ENCODE measurements at regions not wholly inside any gene's neighbourhood (a gene's known extent, or its start where the extent isn't known, plus 50 kb on each side); places are given as distances from the start of the nearest gene placed in this dataset.

DNA sequence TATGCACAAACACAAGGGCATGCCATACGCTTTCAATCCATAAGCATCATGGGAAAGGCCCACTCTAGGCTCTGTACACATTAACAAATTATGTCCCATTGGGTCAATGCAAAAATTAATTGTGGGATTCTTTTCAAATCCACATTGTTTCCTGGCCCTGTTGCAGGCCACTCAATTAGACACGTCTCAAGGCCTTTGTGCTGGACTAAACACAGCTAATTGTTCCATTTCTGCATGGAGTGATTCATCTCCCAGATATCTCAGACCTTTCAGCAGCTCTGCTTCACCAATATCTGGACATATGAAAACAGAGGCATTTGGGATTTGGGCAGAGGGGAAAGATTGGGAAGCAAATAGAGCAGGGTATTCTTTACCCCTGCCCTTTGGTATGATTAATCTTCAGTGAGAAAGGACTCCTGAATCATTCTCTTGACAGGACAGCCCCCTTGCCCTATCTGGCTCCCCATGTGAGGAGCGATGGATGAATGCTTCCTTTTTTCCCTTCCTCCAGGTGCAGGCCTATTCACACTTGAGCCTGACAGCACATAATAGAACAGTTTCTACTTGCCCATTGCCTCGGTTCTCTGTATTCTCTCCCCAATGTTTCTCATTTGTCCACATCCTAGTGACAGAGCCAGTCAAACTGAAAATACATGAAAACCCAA lies 547.6 kb downstream of the HAO1 start:
- no peak overlapping the region for H2AFZ ChIP-seq (ENCODE audit: insufficient read depth, low read depth, low read length, poor library complexity, severe bottlenecking)
- ChIA-PET CTCF (interaction anchor here (0.5 kb wide), 1 partner anchor 17 kb away, joined by 4 read pairs; no protein-coding TSS in a partner anchor), POLR2A (no interaction called here)
- no peak for TF ChIP-seq EZH2 (IDR thresholded peaks at IDR 0.05; ENCODE audit: borderline replicate concordance, insufficient read depth, low read depth, low read length, poor library complexity, severe bottlenecking)
- TF ChIP-seq, protein P1, sequence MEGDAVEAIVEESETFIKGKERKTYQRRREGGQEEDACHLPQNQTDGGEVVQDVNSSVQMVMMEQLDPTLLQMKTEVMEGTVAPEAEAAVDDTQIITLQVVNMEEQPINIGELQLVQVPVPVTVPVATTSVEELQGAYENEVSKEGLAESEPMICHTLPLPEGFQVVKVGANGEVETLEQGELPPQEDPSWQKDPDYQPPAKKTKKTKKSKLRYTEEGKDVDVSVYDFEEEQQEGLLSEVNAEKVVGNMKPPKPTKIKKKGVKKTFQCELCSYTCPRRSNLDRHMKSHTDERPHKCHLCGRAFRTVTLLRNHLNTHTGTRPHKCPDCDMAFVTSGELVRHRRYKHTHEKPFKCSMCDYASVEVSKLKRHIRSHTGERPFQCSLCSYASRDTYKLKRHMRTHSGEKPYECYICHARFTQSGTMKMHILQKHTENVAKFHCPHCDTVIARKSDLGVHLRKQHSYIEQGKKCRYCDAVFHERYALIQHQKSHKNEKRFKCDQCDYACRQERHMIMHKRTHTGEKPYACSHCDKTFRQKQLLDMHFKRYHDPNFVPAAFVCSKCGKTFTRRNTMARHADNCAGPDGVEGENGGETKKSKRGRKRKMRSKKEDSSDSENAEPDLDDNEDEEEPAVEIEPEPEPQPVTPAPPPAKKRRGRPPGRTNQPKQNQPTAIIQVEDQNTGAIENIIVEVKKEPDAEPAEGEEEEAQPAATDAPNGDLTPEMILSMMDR (IDR thresholded peaks at IDR 0.05), result no peak
- no peak overlapping the region for H3K9ac ChIP-seq (ENCODE audit: low read length)
- H3K27me3 ChIP-seq (replicated peaks in 1 of 4; ENCODE audit: control extremely low read depth in 1 of 4, control insufficient read depth in 3 of 4, insufficient read depth in 4 of 4, low read length in 3 of 4), result no peaks in the 10 kb centered on the region
- H3K4me3 ChIP-seq (ENCODE audit: control extremely low read depth in 1 of 5, extremely low read depth in 1 of 5, insufficient read depth in 1 of 5, low read depth in 2 of 5, low read length in 4 of 5), result no peak overlapping the region
- H3K9me3 ChIP-seq (ENCODE audit: control extremely low read depth in 1 of 3, control insufficient read depth in 2 of 3, insufficient read depth in 1 of 3, low read length in 2 of 3), result no peaks in the 10 kb centered on the region
- 77% methylated on average over 4 of the region's 4 CpGs for WGBS (ENCODE audit: insufficient coverage)
- H3K79me2 ChIP-seq (ENCODE audit: control insufficient read depth, insufficient read depth, low read length), result no peaks in the 10 kb centered on the region
- Mint-ChIP-seq H3K9me3 (ENCODE audit: insufficient read depth) (peaks cover under 1% of the 10 kb centered on the region), H3K27me3 (no peaks in the 10 kb centered on the region), H3K27ac (no peak overlapping the region), H3K4me3 (no peak overlapping the region), H3K4me1 (no peaks in the 10 kb centered on the region)
- H3K36me3 ChIP-seq (replicated peaks in 1 of 2; ENCODE audit: control extremely low read depth in 1 of 2, control insufficient read depth in 1 of 2, extremely low read depth in 1 of 2, insufficient read depth in 2 of 2, low read length in 1 of 2), result no peaks in the 10 kb centered on the region
- DNase-seq (no peak), ATAC-seq (ENCODE audit: low read depth) (no peak)
- H3K4me1 ChIP-seq (ENCODE audit: control insufficient read depth in 2 of 2, insufficient read depth in 2 of 2, low read length in 2 of 2), result no peaks in the 10 kb centered on the region
- H3K27ac ChIP-seq (ENCODE audit: low read length in 2 of 2), result no peak overlapping the region
- H3K4me2 ChIP-seq (replicated peaks; ENCODE audit: low read depth, low read length, poor library complexity, severe bottlenecking), result no peak overlapping the region
- H4K20me1 ChIP-seq (ENCODE audit: control insufficient read depth, insufficient read depth, low read length, poor library complexity, severe bottlenecking), result no peaks in the 10 kb centered on the region
- intact Hi-C loops (cut with micrococcal nuclease), result no loop called here

DNA sequence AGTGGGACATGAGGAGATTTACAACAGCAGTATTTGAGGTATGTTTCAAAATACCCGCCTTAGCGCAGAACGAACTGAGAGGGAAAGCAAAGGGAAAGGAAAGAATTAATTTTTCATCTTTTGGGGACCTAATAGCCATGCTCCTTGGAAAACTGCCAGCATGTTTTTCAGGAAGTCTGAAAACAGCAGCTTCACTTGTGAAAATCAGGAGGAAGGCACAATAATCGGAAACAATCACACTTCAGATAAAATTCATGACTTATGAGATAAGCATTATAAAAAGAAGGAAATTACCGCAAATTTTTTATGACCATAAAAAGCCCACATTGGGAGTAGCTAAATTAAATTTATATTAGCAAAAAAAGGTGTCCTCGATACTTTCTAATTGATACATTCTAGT lies 541.1 kb downstream of the HAO1 start:
- no peaks in the 10 kb centered on the region for H4K20me1 ChIP-seq (ENCODE audit: control insufficient read depth, insufficient read depth, low read length, poor library complexity, severe bottlenecking)
- H2AFZ ChIP-seq (ENCODE audit: insufficient read depth, low read depth, low read length, poor library complexity, severe bottlenecking), result no peak overlapping the region
- H3K27ac ChIP-seq (ENCODE audit: low read length in 2 of 2), result no peak overlapping the region
- H3K4me1 ChIP-seq (ENCODE audit: control insufficient read depth in 2 of 2, insufficient read depth in 2 of 2, low read length in 2 of 2), result no peaks in the 10 kb centered on the region
- no peaks in the 10 kb centered on the region for H3K27me3 ChIP-seq (replicated peaks in 1 of 4; ENCODE audit: control extremely low read depth in 1 of 4, control insufficient read depth in 3 of 4, insufficient read depth in 4 of 4, low read length in 3 of 4)
- Mint-ChIP-seq H3K27ac (no peak overlapping the region), H3K4me3 (no peak overlapping the region), H3K4me1 (no peaks in the 10 kb centered on the region), H3K27me3 (no peaks in the 10 kb centered on the region), H3K9me3 (ENCODE audit: insufficient read depth) (peaks cover 3% of the 10 kb centered on the region)
- DNase-seq (no peak), ATAC-seq (ENCODE audit: low read depth) (no peak)
- ChIA-PET POLR2A (no interaction called here), CTCF (no interaction called here)
- 0% methylated on average over 3 of the region's 6 CpGs for WGBS (ENCODE audit: insufficient coverage)
- H3K9ac ChIP-seq (ENCODE audit: low read length), result no peak overlapping the region
- H3K9me3 ChIP-seq (ENCODE audit: control extremely low read depth in 1 of 3, control insufficient read depth in 2 of 3, insufficient read depth in 1 of 3, low read length in 2 of 3), result no peaks in the 10 kb centered on the region
- intact Hi-C loops (cut with micrococcal nuclease), result no loop called here
- TF ChIP-seq, protein P1 (IDR thresholded peaks at IDR 0.05), result no peak
- no peak for TF ChIP-seq EZH2 (IDR thresholded peaks at IDR 0.05; ENCODE audit: borderline replicate concordance, insufficient read depth, low read depth, low read length, poor library complexity, severe bottlenecking)
- H3K36me3 ChIP-seq (replicated peaks in 1 of 2; ENCODE audit: control extremely low read depth in 1 of 2, control insufficient read depth in 1 of 2, extremely low read depth in 1 of 2, insufficient read depth in 2 of 2, low read length in 1 of 2), result no peaks in the 10 kb centered on the region
- no peaks in the 10 kb centered on the region for H3K79me2 ChIP-seq (ENCODE audit: control insufficient read depth, insufficient read depth, low read length)
- no peak overlapping the region for H3K4me3 ChIP-seq (ENCODE audit: control extremely low read depth in 1 of 5, extremely low read depth in 1 of 5, insufficient read depth in 1 of 5, low read depth in 2 of 5, low read length in 4 of 5)
- no peak overlapping the region for H3K4me2 ChIP-seq (replicated peaks; ENCODE audit: low read depth, low read length, poor library complexity, severe bottlenecking)

Data from B cell (primary cell).